Inflammatory macrophage treated with lipopolysaccharide for 4 hours (primary cell): ENCODE measurements at regions not wholly inside any gene's neighbourhood (a gene's known extent, or its start where the extent isn't known, plus 50 kb on each side); places are given as distances from the start of the nearest gene placed in this dataset.

Source experiments
- DNase-seq: peaks from one replicate; pipeline ENCODE4 v3.0.0-alpha.2; 2020

- no peak for DNase-seq
These were observed 58.6 kb upstream of the TMEM17 start for GRCh38 chr2:62564380-62565137.

- DNase-seq: no peak
These were observed 55.6 kb upstream of the TMEM17 start for GRCh38 chr2:62561586-62561985.

DNA sequence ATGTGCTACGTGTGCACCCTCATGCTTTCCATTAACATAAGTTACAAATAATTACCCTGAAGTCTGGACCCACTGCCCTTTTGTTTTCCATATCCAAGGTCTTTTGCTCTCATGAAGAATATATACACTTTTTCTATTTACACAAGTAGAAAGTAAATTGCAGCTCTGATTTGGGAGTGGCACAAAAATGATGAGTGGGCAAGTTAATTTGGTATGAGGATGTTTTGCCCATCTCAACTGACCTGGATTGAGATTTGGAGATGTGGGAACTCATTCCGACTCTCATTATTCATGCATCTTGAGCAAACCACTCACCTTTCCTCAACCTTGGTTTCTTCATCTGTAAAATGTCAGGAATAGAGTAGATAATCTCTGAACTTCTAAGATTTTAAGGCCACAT lies 53.6 kb upstream of the TMEM17 start:
- DNase-seq: no peak

DNA sequence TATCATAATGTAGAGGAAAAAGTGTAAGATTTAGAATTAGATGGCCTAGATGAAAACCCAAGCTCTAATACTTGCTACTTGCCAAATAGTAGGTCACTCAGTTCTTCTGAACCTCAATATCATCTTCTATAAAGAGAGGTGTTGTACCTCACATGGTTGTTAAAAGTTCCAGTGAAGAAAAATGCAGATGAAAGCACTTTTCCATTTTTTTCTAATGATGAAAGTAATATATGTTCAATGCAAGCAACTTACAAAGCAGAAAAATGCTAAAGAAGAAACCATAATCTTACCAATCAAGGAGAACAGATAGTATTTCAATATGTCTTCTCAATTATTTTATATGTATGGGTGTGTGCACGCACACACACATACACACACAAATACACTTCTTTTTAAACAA lies 52.7 kb upstream of the TMEM17 start:
- no peak for DNase-seq

- DNase-seq: no peak
These were observed 50.1 kb upstream of the TMEM17 start for GRCh38 chr2:62556086-62556485.
